ENCODE measurements at regions not wholly inside any gene's neighbourhood (a gene's known extent, or its start where the extent isn't known, plus 50 kb on each side); places are given as distances from the start of the nearest gene placed in this dataset.

GRCh38 chrX:115898382-115899001 is 272.1 kb upstream of the AGTR2 start:
- peak in 1 of 4 experiments; percentile 34 for TF ChIP-seq CTCF (IDR thresholded peaks at IDR 0.05)
- no peak for TF ChIP-seq POLR2A (IDR thresholded peaks at IDR 0.05)
- no peak for TF ChIP-seq POLR2AphosphoS5 (IDR thresholded peaks at IDR 0.05)

Measured in prostate gland (tissue), 2 donors.